ENCODE measurements at regions not wholly inside any gene's neighbourhood (a gene's known extent, or its start where the extent isn't known, plus 50 kb on each side); places are given as distances from the start of the nearest gene placed in this dataset.

DNA sequence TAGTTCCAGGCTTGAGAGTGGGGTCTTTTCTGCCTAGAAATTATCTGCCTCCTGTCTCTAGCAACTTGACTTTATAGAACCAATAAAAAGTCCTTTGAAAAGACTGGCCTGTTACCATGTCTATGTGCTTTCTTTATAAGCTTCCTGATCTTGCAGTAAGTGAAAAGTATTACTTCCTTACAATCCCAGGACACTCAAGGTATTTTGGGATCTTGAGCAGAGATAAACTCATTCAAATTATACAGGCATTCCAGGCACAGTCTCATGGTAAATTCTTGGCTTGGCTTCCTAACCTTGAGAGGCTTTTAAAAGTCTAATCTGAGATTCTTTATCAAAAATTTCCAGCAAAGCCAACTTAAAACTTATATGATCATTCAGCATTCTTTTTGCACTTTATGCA, 833.0 kb upstream of the POU3F4 start:
- Mint-ChIP-seq H3K36me3 (no peaks in the 10 kb centered on the region), H3K27ac (no peak overlapping the region), H3K4me3 (no peak overlapping the region), H3K9me3 (no peaks in the 10 kb centered on the region), H3K27me3 (ENCODE audit: low read depth in 3 of 3) (no peaks in the 10 kb centered on the region), H3K4me1 (no peaks in the 10 kb centered on the region)
- no peak for DNase-seq
- Histone ChIP-seq H3K4me2 (replicated peaks; ENCODE audit: extremely low read depth, low read length, poor library complexity, severe bottlenecking) (no peak overlapping the region), H3K9me3 (replicated peaks in 1 of 2; ENCODE audit: control insufficient read depth in 1 of 2, insufficient read depth in 1 of 2, low read length in 2 of 2) (no peaks in the 10 kb centered on the region), H3K36me3 (replicated peaks in 1 of 2; ENCODE audit: control insufficient read depth in 1 of 2, insufficient read depth in 2 of 2, low read length in 2 of 2) (no peaks in the 10 kb centered on the region), H2AFZ (ENCODE audit: insufficient read depth, low read depth, low read length, poor library complexity, severe bottlenecking) (no peak overlapping the region), H3K4me1 (ENCODE audit: control insufficient read depth in 1 of 2, insufficient read depth in 2 of 2, low read length in 2 of 2) (no peaks in the 10 kb centered on the region), H3K27me3 (ENCODE audit: control insufficient read depth in 2 of 2, insufficient read depth in 2 of 2, low read length in 2 of 2) (no peaks in the 10 kb centered on the region), H3K9ac (ENCODE audit: insufficient read depth, low read length, poor library complexity, severe bottlenecking) (no peak overlapping the region), H3K27ac (ENCODE audit: low read depth in 1 of 2, low read length in 2 of 2) (no peak overlapping the region), H4K20me1 (ENCODE audit: insufficient read depth, low read length) (no peaks in the 10 kb centered on the region), H3K79me2 (ENCODE audit: insufficient read depth, low read length) (no peaks in the 10 kb centered on the region), H3K4me3 (replicated peaks in 1 of 3; ENCODE audit: low read depth in 2 of 3, low read length in 3 of 3) (no peak overlapping the region)
- TF ChIP-seq, protein P1, sequence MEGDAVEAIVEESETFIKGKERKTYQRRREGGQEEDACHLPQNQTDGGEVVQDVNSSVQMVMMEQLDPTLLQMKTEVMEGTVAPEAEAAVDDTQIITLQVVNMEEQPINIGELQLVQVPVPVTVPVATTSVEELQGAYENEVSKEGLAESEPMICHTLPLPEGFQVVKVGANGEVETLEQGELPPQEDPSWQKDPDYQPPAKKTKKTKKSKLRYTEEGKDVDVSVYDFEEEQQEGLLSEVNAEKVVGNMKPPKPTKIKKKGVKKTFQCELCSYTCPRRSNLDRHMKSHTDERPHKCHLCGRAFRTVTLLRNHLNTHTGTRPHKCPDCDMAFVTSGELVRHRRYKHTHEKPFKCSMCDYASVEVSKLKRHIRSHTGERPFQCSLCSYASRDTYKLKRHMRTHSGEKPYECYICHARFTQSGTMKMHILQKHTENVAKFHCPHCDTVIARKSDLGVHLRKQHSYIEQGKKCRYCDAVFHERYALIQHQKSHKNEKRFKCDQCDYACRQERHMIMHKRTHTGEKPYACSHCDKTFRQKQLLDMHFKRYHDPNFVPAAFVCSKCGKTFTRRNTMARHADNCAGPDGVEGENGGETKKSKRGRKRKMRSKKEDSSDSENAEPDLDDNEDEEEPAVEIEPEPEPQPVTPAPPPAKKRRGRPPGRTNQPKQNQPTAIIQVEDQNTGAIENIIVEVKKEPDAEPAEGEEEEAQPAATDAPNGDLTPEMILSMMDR (IDR thresholded peaks at IDR 0.05) = no peak
- intact Hi-C loops (cut with micrococcal nuclease) = no loop called here

DNA sequence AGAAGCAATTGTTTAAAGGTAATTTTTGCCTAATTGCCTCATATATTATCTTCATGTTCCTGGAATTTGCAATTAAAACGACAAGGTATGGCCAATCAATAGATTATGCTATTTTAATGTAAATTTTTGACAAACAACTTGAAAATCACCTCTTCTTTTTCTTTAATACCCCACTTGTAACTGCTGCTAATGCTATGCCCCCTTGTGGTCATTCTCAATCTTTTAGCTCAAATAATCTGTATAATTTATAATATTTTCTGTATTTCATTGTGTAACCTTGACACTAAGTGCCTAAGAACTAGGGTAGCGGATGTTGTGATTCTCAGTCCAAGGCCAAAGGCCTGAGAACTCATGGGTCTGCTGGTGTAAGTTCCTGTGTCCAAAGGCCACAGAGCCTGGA, 831.7 kb upstream of the POU3F4 start:
- intact Hi-C loops (cut with micrococcal nuclease) = no loop called here
- Histone ChIP-seq H3K4me3 (replicated peaks in 1 of 3; ENCODE audit: low read depth in 2 of 3, low read length in 3 of 3) (no peak overlapping the region), H3K9ac (ENCODE audit: insufficient read depth, low read length, poor library complexity, severe bottlenecking) (no peak overlapping the region), H3K4me2 (replicated peaks; ENCODE audit: extremely low read depth, low read length, poor library complexity, severe bottlenecking) (no peak overlapping the region), H2AFZ (ENCODE audit: insufficient read depth, low read depth, low read length, poor library complexity, severe bottlenecking) (no peak overlapping the region), H3K27ac (ENCODE audit: low read depth in 1 of 2, low read length in 2 of 2) (no peak overlapping the region), H3K9me3 (replicated peaks in 1 of 2; ENCODE audit: control insufficient read depth in 1 of 2, insufficient read depth in 1 of 2, low read length in 2 of 2) (no peaks in the 10 kb centered on the region), H3K79me2 (ENCODE audit: insufficient read depth, low read length) (no peaks in the 10 kb centered on the region), H3K36me3 (replicated peaks in 1 of 2; ENCODE audit: control insufficient read depth in 1 of 2, insufficient read depth in 2 of 2, low read length in 2 of 2) (no peaks in the 10 kb centered on the region), H3K27me3 (ENCODE audit: control insufficient read depth in 2 of 2, insufficient read depth in 2 of 2, low read length in 2 of 2) (no peaks in the 10 kb centered on the region), H3K4me1 (ENCODE audit: control insufficient read depth in 1 of 2, insufficient read depth in 2 of 2, low read length in 2 of 2) (no peaks in the 10 kb centered on the region), H4K20me1 (ENCODE audit: insufficient read depth, low read length) (no peaks in the 10 kb centered on the region)
- Mint-ChIP-seq H3K4me3 (no peak overlapping the region), H3K36me3 (no peaks in the 10 kb centered on the region), H3K4me1 (no peaks in the 10 kb centered on the region), H3K9me3 (no peaks in the 10 kb centered on the region), H3K27me3 (ENCODE audit: low read depth in 3 of 3) (no peaks in the 10 kb centered on the region), H3K27ac (no peak overlapping the region)
- 100% methylated on average over 1 of the region's 2 CpGs for WGBS (ENCODE audit: insufficient coverage)
- TF ChIP-seq, protein P1 (IDR thresholded peaks at IDR 0.05) = no peak
- no peak for DNase-seq
